Right renal pelvis (tissue), 4 donors: ENCODE measurements at regions not wholly inside any gene's neighbourhood (a gene's known extent, or its start where the extent isn't known, plus 50 kb on each side); places are given as distances from the start of the nearest gene placed in this dataset.
A peak's percentile ranks its signal among the peaks of the same experiment; 100 is the strongest.

Experiments used
- DNase-seq, 4 donors: peaks; one replicate each; pipeline ENCODE4 v3.0.0-alpha.2; 2013; ENCODE audit warnings: low read depth in 4 of 4, low spot score in 3 of 4, missing footprints in 1 of 4

GRCh38 chr4:110878413-110878812 lies 255.5 kb upstream of the PITX2 start:
- no peak for DNase-seq

GRCh38 chr4:110878956-110879355 lies 256.1 kb upstream of the PITX2 start:
- no peak for DNase-seq

GRCh38 chr4:110886270-110886669 lies 263.4 kb upstream of the PITX2 start:
- DNase-seq = no peak

- DNase-seq = no peak
Observed at GRCh38 chr4:110886856-110887255, 264.0 kb upstream of the PITX2 start.

GRCh38 chr4:110897784-110898183 lies 274.9 kb upstream of the PITX2 start:
- DNase-seq = no peak

- no peak for DNase-seq
Observed at GRCh38 chr4:110898290-110898689, 275.4 kb upstream of the PITX2 start.

- DNase-seq = no peak
Observed at GRCh38 chr4:110900213-110900769, 277.4 kb upstream of the PITX2 start.

GRCh38 chr4:110902500-110902899 lies 279.6 kb upstream of the PITX2 start:
- DNase-seq = no peak

GRCh38 chr4:110904435-110905065 lies 281.7 kb upstream of the PITX2 start:
- DNase-seq = no peak

GRCh38 chr4:110905367-110905766 lies 282.5 kb upstream of the PITX2 start:
- no peak for DNase-seq

GRCh38 chr4:110907801-110908313 lies 285.0 kb upstream of the PITX2 start:
- DNase-seq = no peak

- DNase-seq = no peak
Observed at GRCh38 chr4:110914791-110915190, 291.9 kb upstream of the PITX2 start.

GRCh38 chr4:110915301-110915700 lies 292.4 kb upstream of the PITX2 start:
- peak in 2 of 4 donors; percentile 1 to 10 for DNase-seq

- DNase-seq = no peak
Observed at GRCh38 chr4:110916505-110916904, 293.6 kb upstream of the PITX2 start.

- no peak for DNase-seq
Observed at GRCh38 chr4:110917835-110918234, 295.0 kb upstream of the PITX2 start.

- DNase-seq = no peak
Observed at GRCh38 chr4:110920990-110921389, 298.1 kb upstream of the PITX2 start.

GRCh38 chr4:110924761-110925160 lies 301.9 kb upstream of the PITX2 start:
- DNase-seq = no peak

GRCh38 chr4:110926841-110927400 lies 304.0 kb upstream of the PITX2 start:
- peak in 2 of 4 donors; percentile 1 to 4 for DNase-seq

- no peak for DNase-seq
Observed at GRCh38 chr4:110933341-110933740, 310.5 kb upstream of the PITX2 start.

- DNase-seq = no peak
Observed at GRCh38 chr4:110944501-110944900, 321.6 kb upstream of the PITX2 start.

GRCh38 chr4:110945600-110945999 lies 322.7 kb upstream of the PITX2 start:
- no peak for DNase-seq

- no peak for DNase-seq
Observed at GRCh38 chr4:110949542-110949941, 326.7 kb upstream of the PITX2 start.
